DOHH2 (cell line): ENCODE measurements at regions not wholly inside any gene's neighbourhood (a gene's known extent, or its start where the extent isn't known, plus 50 kb on each side); places are given as distances from the start of the nearest gene placed in this dataset.

Source experiments
- EZH2phosphoT487 ChIP-seq: fragments of 200-600 bp; sonication (generic); IDR thresholded peaks from 2 replicates; pipeline ENCODE4 v1.6.1; 2017; ENCODE audit warnings: borderline replicate concordance, mild to moderate bottlenecking, antibody characterized with exemption, low read length, moderate library complexity, mixed read lengths
- TF ChIP-seq, protein P1 (sequence below): fragments of 200-600 bp; sonication (generic); IDR thresholded peaks from one replicate; pipeline ENCODE4 v1.5.1; 2014; ENCODE audit warnings: antibody characterized with exemption, mild to moderate bottlenecking, low read depth, low read length; ENCODE audit not compliant: poor library complexity, severe bottlenecking

DNA sequence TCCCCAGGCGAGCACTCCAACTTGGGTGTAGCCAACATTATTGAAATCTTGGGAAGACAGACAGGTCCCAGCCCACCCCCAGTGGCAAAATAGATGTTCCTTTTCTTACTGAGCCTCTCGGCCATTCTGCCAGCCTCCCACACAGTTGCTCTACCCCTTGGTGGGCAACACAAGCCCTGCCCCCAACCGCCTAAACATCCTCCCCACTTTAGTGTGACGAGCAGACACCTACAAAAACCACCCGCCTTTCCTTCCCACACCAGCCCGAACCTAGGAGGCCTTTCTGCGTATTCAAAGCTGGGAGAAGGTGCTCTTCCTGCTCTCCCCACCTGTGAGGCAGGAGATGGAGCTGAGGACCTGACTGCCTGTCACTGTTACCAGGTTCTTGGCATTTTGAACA is 58.6 kb upstream of the CAB39 start:
- TF ChIP-seq, protein P1, sequence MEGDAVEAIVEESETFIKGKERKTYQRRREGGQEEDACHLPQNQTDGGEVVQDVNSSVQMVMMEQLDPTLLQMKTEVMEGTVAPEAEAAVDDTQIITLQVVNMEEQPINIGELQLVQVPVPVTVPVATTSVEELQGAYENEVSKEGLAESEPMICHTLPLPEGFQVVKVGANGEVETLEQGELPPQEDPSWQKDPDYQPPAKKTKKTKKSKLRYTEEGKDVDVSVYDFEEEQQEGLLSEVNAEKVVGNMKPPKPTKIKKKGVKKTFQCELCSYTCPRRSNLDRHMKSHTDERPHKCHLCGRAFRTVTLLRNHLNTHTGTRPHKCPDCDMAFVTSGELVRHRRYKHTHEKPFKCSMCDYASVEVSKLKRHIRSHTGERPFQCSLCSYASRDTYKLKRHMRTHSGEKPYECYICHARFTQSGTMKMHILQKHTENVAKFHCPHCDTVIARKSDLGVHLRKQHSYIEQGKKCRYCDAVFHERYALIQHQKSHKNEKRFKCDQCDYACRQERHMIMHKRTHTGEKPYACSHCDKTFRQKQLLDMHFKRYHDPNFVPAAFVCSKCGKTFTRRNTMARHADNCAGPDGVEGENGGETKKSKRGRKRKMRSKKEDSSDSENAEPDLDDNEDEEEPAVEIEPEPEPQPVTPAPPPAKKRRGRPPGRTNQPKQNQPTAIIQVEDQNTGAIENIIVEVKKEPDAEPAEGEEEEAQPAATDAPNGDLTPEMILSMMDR: no peak
- TF ChIP-seq EZH2phosphoT487: no peak
